LNCaP clone FGC (cell line): ENCODE measurements at regions not wholly inside any gene's neighbourhood (a gene's known extent, or its start where the extent isn't known, plus 50 kb on each side); places are given as distances from the start of the nearest gene placed in this dataset.
A peak's percentile ranks its signal among the peaks of the same experiment; 100 is the strongest.

Experiments
- DNase-seq: peaks from one replicate; pipeline ENCODE4 v3.0.0-alpha.2; 2011; ENCODE audit warnings: low read depth
- H3K4me3 ChIP-seq: 2 replicates; pipeline ENCODE4 v1.5.1; 2011; ENCODE audit warnings: mild to moderate bottlenecking, low read depth, low read length, control low read depth
- TF ChIP-seq, protein P1 (sequence below): IDR thresholded peaks from 2 replicates; pipeline ENCODE4 v1.5.1; 2012; ENCODE audit warnings: mild to moderate bottlenecking; ENCODE audit not compliant: control insufficient read depth, insufficient read depth; ENCODE audit errors: extremely low read depth

DNA sequence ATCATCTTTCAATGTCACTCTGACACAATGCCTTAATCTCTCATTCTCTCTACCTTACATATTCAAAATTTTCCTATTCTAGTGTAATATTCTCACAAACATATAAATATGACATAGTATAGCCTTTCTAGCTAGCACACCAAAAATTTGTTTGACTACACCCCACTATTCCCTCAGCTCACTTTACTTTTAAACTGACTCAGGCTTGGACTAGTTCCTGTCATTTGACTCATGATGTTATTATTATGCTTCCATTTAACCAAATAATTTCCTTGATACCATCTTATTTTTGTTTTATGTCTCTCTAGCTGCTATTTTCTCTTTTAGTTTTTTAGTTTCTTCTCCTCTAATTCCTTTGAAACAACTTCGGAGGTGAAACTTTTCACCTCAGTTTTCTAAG is 1745.6 kb upstream of the PCDH20 start:
- TF ChIP-seq, protein P1, sequence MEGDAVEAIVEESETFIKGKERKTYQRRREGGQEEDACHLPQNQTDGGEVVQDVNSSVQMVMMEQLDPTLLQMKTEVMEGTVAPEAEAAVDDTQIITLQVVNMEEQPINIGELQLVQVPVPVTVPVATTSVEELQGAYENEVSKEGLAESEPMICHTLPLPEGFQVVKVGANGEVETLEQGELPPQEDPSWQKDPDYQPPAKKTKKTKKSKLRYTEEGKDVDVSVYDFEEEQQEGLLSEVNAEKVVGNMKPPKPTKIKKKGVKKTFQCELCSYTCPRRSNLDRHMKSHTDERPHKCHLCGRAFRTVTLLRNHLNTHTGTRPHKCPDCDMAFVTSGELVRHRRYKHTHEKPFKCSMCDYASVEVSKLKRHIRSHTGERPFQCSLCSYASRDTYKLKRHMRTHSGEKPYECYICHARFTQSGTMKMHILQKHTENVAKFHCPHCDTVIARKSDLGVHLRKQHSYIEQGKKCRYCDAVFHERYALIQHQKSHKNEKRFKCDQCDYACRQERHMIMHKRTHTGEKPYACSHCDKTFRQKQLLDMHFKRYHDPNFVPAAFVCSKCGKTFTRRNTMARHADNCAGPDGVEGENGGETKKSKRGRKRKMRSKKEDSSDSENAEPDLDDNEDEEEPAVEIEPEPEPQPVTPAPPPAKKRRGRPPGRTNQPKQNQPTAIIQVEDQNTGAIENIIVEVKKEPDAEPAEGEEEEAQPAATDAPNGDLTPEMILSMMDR, result no peak
- no peak overlapping the region for H3K4me3 ChIP-seq
- no peak for DNase-seq

DNA sequence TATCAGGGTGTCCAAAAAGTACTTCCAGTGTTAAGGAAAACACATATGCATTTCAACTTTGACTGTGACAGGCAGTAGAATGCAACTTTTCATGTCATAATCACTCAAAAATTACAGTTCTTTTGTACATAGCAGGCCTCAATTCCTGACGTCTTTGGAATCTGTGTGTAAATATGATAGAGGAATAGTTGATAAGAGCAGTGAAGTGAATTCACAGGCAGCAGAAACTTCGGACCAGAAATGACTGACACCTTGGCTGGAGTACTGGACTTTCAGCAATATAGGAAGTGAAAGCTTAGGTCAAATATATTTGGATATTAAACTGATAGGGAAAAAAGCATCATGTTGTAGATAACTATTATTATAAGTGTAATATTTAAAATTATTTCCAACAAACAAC is 1741.2 kb upstream of the PCDH20 start:
- H3K4me3 ChIP-seq, result no peak overlapping the region
- no peak for DNase-seq
- TF ChIP-seq, protein P1, result no peak

DNA sequence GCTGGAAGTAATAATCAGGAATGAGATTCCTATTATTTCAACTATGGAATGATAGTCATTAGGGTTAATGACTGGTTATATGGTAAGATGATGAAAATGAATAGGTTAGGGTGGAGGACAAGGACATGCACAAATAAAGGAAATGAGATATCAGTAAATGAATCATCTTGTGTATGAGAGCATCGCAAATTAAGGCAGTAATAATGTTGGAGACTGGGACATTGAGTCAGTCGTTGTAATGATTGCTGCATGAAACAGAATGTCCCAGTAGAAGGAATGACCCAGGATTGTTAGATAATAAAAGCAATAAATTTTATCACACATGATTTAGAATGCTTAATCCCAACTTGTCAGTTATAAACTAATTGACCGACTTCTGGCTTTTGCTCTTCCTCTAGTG is 1733.7 kb upstream of the PCDH20 start:
- no peak for DNase-seq
- H3K4me3 ChIP-seq, result no peak overlapping the region
- TF ChIP-seq, protein P1, result no peak

DNA sequence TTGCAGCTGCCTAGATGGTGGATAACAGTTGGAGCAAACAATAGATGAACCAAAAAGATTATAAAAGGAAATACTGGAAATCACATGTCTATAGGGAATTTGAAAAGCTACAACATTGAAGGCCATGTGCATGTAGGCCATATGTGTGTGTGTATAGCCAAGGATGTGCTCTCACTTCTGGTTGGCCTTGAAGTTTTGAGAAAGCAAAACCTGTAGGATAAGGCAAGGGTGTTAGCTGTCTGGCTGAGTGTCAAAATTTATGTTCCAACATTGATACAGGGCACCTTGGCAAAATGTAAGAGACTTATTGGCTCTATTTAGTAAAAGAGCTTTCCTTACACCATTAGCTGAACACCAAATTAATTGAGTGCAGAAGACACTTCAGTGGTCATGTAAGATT is 1723.6 kb upstream of the PCDH20 start:
- TF ChIP-seq, protein P1, result no peak
- DNase-seq, result no peak
- H3K4me3 ChIP-seq, result no peak overlapping the region

DNA sequence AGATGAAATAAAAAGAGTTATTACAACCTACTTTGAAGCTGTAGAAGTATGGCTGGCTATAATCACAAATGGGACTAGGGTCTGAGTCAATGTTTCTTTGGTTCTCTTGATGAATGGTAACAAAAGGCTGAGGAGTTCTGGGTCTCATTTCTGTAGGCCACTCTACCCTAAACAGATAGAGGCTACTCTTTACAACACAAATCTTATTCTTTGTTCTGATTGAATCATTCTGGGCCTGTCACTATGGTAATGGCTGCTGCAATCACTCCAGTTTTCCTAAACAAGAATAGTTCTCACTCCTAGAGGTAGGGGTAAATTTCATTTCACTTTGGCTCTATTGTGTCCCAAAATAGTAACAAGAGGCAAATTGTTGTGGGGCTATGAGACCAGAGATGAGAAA is 1714.3 kb upstream of the PCDH20 start:
- DNase-seq, result no peak
- TF ChIP-seq, protein P1, result no peak
- H3K4me3 ChIP-seq, result no peak overlapping the region

DNA sequence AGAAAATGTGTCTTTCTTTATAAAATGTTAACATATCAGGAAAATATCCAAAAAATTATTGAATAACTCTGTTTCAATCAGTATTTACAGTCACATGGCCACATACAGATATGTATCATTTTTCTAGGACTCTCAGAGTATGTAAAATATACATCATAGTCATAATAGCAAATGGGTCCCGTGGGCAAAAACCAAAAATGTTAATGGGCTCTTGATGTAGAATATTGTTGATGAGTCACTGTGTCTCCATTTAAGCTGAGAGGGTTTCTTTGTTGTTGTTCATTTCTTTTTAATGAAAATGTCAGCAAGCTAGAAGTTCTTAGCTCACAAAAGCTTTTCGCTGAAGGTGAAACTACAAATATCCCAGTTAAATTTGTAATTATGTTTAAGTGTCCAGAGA is 1713.1 kb upstream of the PCDH20 start:
- TF ChIP-seq, protein P1, result no peak
- no peak for DNase-seq
- H3K4me3 ChIP-seq, result no peak overlapping the region

DNA sequence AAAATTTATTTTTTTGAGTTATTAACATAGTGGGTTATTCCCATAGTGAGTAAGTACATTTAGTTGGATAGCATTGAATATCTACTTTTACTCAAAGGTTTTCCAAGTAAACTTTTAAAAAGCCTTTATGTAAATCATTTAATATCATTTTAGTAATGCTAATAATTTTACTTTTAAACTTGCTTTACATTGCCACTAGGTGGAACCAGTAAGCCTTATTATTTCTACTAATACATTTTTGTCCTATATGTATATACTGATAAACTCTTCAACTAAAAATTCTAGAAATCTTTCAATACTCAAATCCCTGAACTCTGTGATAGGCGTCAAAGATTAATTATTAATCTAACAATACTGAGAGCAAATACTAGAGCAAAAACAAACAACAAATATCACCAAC is 1709.2 kb upstream of the PCDH20 start:
- no peak overlapping the region for H3K4me3 ChIP-seq
- DNase-seq, result peak; percentile 32
- TF ChIP-seq, protein P1, result peak; percentile 29
